NCI-H1694 treated with DMSO at 0.1 percent for 48 hours (cell line): ENCODE measurements at regions not wholly inside any gene's neighbourhood (a gene's known extent, or its start where the extent isn't known, plus 50 kb on each side); places are given as distances from the start of the nearest gene placed in this dataset.

ENCODE experiments used
- DNase-seq: peaks from one replicate; lab custom pipeline; 2025; lab: John Stamatoyannopoulos, UW

DNA sequence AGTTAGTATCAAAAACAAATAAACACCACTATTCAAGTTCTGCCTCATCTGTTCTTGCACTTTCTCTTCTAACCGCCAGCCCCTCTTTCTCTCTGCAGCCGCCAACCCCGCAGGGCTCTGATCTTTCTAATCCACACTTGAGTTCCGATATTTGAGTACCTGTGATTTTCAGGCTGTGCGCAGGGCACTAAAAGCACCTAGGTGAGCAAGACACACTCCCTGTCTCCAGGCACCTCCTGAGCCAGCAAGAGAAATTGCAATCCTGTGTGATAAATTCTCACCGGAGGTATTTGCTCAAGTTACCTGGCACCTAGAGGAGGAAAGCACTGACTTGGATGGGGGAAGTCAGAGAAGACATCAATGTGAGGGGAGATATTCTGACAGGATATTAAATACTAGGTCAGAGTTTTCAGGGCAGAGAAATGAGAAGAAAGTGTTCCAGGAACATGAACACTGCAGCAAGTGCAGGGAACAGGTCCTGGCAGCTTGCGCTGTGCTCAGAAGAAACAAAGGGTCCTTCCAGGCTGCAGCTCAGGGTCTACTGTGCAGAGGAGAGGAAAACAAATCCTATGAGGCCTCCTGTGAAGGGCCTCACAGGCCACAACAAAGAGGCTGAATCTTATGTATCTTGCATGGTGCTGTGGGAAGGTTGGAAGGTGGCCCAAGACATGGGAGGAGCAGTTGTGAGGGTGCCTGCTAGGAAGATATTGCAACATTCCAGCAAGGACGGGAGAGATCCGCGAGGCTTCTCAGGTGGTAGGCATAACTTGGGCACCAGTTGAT is 568.7 kb upstream of the MGMT start:
- no peak for DNase-seq

DNA sequence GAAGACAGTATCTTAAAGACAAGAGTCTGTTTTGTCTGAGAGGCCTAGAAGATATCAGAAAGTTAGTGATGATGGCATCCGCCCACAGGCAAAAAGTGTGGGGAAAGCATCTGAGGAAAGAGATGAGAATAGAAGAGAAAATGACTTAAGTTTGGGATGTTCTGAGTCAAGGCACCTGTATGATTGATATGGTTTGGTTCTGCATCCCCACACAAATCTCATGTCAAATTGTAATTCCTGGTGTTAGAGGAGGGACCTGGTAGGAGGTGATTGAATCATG is 568.2 kb upstream of the MGMT start:
- no peak for DNase-seq

DNA sequence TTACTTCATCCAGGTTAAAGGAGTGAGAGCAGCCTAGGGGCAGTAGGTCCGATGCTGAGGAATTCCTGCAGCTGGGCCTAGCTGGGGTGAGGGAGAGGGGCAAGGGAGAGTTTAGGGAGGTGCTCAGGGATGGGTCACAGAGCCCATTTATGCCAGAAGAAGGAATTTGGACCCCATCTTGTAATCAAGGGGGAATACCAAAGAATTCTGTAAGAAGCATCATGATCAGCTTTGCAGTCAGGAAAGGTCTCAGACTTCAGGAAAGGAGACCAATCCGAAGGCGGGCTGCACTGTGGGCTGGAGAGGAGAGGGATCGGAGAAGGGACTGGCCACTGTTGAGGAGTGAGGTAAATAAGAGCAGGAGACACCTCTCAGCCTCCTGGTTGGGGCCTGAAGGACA is 566.6 kb upstream of the MGMT start:
- DNase-seq, result no peak

DNA sequence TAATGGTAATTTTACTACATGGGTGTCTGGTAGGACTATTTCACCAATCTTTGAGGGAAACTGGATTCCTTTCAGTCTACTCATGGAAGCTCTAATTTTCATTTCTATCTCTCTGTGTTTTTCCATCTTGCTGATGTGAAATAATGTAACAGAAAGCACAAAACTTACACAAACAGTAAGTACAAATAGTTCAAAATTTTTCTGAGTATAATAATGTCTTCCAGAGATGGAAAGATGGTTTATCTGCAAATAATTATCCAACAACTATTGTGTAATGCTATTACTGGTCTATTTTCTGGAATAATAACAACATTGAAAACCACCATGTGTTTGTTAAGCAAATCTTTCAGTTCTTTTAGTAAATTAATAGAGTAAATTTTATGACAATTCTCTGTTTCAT is 565.8 kb upstream of the MGMT start:
- no peak for DNase-seq

DNA sequence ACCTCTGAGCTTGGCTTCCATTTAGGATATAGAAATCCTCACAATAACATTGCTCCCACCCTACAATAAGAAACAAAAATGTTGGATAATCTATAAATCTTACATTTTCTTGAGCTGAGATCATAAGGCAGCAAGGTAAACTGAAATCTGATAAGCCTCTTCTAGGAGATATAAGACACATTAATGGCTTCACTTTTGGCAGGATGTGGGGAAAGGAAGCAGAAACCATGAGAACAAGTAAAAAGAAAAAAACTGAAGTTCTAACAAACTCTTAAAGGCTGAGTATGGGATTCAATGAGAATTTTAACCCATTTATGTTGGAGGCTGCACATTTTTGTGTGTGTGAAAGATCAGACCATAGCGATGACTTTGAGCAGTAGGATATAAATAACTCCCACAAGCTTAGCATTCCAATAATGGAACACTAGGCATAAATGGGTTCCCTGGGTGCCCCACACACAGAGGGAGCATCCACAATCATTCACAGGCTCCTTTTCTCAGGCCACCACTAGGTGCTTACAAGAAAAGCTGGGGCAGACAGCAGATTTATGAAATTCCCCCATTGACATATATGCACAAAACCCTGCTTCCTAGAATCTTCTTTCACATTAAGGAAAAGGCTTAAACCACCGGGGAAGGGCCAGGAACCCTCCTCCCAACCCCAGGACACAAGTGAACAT is 564.9 kb upstream of the MGMT start:
- DNase-seq, result no peak

DNA sequence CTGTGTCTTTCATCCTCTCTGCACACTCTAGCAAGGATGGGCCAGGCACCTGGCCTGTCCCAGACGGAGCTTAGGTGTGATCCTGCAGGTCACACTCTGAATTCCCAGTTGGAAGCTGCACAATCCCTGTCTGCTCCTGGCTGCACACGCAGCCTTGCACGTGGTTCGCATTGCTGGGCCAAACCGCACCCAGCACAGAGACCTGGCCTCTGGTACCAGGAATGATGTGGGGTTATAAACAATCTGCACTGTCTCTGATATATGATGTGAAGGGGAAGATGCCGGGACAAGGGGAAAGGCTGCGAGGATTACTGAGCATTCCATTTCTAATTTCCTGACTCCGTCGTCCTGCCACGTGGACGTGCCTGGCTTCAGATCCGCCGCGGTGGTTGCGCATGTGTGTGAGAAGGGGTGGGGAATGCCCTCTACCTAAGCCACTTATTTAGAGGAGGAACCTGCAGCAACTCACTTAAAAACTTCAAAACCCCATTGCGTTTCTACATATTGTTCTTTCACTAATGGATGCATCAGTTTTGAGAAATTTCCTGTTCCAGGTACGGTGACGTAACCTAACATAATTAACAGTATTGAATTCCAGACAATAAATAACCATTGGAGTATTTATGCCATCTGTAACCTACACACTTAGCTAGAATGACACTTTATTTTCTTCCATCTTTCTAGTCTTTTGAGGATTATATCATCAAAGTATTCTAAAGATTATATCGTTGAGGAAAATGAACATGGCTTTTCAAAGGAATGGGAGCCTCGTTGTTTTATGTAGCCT is 559.7 kb upstream of the MGMT start:
- DNase-seq, result no peak

DNA sequence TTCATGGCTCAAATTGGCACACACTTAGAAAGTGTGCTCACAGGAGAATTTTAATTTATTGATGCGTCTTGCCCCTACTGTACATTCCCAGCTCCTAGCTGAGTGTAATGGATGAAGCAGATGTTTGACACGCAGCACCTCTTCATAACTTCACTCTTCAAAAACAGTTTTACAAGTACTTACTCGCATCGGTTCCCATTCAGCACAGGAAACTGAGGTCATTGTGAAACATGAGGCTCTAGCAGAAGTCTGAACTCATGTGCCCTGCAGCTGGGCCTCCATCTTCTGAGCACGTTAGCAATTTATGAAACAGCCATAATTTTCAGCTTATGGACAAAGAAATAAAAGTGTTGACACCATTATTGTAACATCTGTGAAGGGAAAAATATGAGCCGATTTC is 558.9 kb upstream of the MGMT start:
- no peak for DNase-seq

DNA sequence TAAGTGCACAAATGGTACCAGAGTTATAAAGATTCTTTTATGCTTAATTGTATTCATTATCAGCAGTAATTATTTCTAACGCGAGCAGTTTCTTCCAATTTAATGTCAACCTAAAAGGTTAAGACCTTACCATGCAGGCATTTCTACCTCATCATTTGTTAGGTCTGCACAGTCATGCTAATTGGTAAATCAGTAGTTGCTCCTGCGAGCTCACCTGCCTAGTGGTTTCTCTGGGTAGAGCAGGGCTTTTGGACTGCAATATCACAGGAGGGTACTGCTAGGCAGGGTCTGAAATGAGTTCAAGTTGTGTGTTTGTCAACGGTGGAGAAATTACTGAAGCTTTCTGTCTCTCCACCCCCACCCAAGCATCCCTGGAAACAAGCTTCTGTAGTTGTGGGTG is 558.5 kb upstream of the MGMT start:
- DNase-seq, result no peak

DNA sequence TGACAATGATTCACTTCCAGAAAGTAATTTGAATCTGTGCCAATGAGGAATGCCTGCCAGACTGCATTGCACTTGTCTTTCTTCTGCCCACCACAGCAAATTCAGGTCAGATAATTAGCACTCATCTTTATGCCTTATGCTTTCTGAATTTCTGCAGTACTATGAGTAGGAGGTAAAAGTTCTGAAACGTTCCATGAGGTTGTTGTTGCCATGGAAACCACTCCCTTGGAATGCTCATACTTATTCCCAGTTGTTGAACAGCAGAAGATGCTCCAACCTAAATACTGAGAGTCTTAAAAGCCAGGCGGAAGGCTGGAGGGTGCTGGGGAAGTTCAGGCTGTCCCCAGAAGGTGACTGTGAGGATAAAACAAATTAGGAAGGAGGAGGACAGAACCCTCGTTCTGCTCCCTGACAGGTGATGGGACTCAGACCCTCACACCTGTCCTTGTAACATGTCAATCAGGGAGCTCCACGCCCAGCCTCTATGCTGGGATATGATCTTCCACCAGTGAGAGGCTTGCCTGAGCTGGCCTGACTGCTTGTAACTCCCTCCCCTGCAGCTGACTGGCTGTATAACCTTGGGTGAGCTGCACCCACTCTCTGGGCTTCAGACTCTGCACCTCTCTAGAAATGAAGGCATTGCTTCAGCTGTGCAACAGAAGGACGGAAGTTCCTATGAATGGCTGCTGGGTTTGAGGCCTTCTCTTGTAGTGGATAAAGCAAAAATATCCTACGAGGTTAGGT is 554.3 kb upstream of the MGMT start:
- DNase-seq, result no peak

DNA sequence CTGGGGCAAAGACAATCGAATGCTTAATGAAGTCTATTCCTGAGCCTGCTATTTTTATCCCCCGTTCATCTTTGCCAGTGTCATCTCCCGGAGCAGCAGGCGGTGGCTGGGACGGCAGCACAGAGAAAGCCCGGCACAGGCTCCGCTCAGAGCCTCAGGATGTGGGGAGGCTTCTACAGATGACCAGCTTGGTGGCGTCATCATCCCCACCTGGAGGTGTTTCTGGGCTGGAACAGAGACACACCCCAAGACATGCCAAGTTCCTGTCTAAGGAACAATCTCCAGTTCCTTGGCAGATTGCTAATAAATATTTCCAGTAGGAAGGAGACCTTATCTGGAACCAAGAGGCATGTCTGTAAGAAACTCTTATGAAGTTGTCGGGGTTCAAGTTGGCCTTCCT is 552.4 kb upstream of the MGMT start:
- no peak for DNase-seq

DNA sequence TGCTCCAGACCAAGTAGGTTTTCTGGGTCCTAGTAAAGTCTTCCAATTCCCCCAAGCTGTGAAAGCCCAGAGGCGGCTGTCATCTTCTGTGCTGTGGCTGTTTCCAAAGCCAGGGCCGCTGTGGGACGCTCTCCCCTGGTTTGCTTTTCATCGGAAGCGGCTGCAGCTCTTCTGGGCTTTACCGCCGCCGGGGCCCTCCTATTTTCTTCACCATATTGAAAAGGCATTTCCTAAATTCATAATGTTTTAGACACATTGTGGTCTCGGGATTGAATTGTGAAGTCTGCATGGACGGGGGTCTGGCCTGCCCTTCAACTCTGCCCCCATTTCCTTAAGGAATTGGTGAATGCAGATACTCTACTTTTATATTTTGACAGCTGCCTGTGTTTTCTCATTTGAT is 551.4 kb upstream of the MGMT start:
- DNase-seq, result no peak

DNA sequence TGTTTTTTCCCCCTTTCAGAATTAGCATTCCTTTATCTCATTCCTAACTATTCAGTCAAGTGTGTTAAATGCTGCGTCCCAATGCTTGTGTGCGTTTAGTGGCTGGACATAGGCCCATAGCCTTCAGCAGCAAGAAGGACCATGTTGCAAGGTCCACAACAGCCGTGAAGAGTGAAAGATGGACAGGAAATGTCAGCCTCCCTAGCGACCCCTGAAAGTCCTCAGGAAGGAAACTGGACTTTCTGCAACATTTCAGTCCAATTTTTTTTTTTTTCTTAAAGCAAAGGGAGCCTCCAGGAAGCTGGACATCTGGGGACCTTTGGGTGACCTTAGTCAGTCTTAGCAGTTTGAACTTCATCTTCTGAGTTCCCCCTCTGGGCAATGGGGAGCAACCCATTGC is 550.7 kb upstream of the MGMT start:
- DNase-seq, result no peak

DNA sequence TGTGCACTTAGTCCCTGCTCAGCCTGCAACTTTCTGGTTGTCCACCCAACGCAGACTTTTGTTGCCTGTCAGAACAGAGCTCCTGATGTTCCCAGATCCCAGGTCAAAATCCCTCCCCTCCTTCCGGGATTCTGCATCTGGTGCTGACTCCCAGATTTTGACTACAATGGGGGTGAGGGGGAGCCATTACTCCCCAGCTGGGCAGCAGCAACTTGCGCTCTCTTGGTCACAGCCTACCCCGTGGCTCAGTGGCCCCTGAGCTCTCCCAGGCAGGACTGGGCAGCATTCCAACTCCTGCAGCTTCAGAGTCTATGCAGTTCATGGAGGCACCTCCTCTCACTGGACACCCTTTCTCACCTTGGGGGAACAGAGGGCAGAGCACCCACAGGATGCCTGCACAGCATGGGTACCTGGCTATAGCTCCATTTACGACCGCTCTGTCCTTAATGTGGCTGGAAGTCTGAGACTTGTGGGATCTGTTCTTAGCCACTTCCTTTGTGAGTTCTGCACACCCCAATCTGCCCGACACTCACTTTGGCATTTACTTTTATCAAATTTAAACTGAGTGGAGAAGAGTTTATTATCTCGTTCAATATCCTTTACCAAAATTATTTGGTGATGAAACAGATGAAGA is 545.5 kb upstream of the MGMT start:
- no peak for DNase-seq

DNA sequence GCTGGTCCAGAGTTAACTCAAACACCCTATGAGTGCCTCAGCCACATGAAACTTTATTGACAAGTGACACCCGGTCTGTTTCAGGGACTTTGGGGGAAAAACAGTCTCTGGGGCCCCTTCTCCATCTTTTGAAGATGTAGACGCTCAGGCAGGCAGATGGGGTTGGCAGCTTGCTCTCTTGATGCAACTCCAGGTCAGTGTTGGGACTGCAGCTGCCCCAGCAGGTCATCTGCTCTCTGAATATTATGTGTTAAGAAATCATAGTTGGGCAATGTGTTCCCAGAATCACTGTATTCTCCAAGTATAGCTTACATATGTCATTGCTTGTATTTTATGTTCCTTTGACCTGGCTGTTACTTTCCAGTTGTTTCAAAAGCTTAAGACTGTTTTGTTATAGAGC is 544.9 kb upstream of the MGMT start:
- DNase-seq, result no peak

DNA sequence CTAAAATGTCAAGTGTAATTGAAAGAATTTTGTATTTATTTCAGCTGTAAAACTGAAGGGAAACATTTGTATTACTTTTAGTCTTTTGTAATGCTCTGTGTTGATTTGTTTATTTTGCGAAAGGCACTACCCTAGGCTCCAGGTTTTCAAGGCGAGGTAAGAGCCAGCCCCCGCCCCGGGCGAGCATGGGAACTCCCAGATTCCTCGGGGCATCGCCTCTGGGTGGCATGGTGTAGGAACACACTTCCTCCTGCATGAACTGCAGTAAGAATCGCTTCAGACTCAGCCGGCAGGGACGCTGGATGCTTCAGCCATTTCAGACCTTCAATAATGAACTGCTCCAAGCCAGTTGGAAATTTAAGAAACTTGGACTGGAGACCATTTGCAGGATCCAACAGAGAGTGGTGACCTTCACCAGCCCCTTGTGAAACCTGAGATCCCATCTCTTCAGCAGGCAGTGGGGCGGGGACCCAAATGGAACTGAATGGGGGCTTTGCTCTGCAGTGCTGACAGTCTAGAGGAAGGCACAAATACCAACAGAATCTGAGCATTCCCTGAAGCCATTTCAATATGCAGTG is 544.3 kb upstream of the MGMT start:
- DNase-seq, result no peak

DNA sequence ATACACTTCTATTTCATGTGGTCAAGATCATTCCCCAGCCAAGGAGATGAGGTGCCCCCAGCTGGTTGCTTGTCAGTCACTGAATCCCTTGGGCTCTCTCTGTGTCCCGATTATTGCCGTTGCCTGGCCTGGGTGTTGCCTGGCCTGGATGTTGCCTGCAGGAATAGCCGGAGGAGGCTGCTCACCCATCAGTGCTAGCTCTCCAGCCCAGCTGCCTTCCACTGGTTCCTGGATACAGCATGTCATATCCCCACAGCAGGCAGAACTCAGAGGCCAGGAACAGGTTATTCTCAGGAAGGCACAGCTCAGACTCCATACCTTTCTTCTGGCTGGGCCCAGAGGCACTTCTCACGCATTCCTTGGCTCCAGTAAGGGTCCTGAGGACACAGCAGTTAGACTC is 542.1 kb upstream of the MGMT start:
- no peak for DNase-seq

DNA sequence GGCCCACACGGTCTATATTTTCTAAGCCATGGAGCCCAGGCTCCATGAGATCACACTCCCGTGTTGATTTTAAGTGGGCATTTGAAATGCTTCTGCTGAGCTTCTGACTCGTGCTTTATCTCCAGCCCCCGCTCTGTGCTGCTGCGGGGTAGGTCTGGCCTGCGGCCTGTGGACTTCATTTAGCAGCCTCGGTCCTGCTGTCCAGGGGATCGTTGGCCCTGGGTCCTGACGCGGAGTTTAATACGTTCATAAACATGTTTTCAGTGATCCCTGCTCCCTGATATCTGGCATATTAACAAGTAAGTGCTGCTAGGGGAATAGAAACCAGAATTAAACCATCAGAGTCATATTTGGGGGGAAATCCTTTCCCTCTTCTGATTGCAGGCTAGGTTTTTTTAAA is 540.3 kb upstream of the MGMT start:
- DNase-seq, result no peak

DNA sequence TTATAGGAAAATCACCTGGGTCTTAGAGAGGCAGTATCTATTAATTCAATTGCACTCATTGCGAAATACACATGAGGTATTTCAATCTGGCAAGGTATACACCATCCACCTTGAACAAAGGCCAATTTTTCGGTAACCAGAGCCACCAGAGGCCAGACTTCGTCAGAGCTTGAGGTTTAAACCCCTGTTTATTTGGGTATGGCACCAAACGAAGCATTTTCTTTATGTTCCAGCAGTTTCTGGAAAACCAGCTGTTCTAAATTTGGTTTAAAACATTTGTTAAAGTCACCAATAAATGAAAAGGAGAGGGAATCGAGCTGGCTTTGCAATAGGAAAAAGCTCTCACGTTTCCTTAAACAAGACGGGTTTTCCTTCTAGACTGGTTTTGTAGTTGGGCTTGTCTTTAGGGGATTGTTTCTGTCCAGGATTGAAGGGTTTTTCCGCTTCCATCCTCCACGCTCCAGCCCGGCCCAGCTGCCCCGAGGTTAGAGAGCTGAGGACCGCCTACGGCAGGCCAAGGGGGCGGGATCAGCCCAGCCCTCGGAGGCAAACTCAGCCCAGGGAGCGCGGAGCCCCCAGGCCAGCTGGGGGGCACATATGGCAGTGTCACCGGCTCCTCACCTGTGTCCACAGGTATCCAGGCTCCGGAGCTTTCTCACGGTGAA is 539.4 kb upstream of the MGMT start:
- no peak for DNase-seq

DNA sequence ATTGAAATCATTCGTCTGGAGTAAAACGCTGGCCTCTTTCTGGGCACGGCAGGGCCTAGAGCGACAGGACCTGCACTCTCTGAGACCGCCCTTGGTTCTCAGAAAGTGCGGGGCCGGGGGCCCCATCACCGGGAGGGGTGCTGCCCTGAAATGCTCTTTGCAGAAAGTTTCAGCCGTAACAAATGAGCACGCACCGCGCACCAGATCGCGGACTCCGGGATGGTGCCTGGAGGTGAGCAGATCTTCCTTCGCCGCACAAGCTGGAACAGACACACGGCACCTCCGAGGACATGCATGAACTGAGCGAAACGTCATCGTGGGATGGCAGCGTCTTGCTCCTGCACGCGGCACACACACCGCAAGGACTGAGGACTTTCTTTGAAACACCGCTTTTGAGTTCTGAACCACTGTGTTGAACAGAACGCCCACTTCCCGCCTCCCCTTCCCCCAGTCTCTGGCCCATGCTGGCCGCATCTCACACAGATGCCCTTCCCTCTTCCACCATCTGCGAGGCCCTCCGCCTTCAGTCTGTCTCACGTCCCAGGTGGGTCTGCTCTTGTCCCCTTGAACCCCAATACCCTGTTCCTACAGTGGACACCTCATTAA is 538.7 kb upstream of the MGMT start:
- DNase-seq, result no peak

DNA sequence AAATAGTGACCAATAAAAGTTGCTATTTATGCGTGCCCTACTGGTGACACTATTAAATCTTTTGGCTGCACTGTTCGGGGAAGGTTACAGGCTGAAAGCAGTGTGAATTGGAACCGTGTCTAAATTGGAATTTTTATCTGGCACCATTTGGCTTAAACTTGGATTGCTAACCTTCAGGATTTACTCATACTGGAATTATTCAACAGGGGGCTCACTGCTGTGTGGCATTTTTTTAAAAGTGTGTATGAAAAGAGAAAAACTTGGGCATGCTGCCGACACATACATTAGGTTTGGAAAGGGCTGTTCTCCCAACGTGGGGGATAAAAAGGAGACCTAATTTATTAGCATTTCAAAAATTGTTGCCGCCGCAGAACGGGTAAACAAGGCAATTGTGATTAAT is 537.9 kb upstream of the MGMT start:
- no peak for DNase-seq

DNA sequence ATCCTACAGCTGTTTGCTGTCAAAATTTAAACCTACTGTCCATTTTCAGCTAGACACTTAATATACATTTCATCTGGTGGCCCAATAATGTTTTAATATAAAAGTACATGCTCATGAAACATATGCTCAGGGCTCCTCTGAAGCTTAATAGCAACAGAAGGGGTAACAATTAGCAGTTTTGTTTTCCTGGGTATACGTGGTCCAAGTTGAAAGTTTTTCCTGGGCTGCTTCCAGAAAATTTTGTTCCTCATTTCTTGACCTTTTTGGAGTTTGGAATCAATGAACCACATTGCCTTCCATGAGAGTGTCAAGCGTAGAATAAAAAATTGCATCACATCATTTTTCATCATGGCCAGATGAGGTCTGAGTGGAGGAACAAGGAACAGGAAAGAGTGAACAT is 537.3 kb upstream of the MGMT start:
- DNase-seq, result no peak
